GM23338 (cell line): ENCODE measurements at regions not wholly inside any gene's neighbourhood (a gene's known extent, or its start where the extent isn't known, plus 50 kb on each side); places are given as distances from the start of the nearest gene placed in this dataset.

Source experiments
- ATAC-seq: fragments of 200-7000 bp; cut with Tn5 transposase; 3 replicates; pipeline ENCODE4 v1.9.1; 2020
- DNase-seq: peaks from one replicate; pipeline ENCODE4 v3.0.0-alpha.2; 2015; ENCODE audit warnings: low spot score
- H2AFZ ChIP-seq: fragments of 200-600 bp; sonication (generic); 2 replicates; pipeline ENCODE4 v1.8.0; 2016; ENCODE audit warnings: antibody characterized with exemption, mild to moderate bottlenecking, moderate library complexity
- H3F3A ChIP-seq: fragments of 200-600 bp; sonication (generic); replicated peaks from 2 replicates; pipeline ENCODE4 v1.8.0; 2017; ENCODE audit warnings: antibody characterized with exemption, mixed run types, low read depth
- H3K27ac ChIP-seq: fragments of 200-600 bp; sonication (generic); 2 replicates; pipeline ENCODE4 v1.6.1; 2016; ENCODE audit warnings: low read depth
- H3K27me3 ChIP-seq: fragments of 200-600 bp; sonication (generic); 2 replicates; pipeline ENCODE4 v1.8.0; 2016; ENCODE audit warnings: mild to moderate bottlenecking, mixed run types, moderate library complexity; ENCODE audit not compliant: insufficient read depth
- H3K36me3 ChIP-seq: fragments of 200-600 bp; sonication (generic); 2 replicates; pipeline ENCODE4 v1.8.0; 2016; ENCODE audit warnings: mild to moderate bottlenecking; ENCODE audit not compliant: insufficient read depth
- H3K4me1 ChIP-seq: fragments of 200-600 bp; sonication (generic); 2 replicates; pipeline ENCODE4 v1.8.0; 2016; ENCODE audit warnings: mild to moderate bottlenecking, moderate library complexity; ENCODE audit not compliant: insufficient read depth
- H3K4me2 ChIP-seq: fragments of 200-600 bp; sonication (generic); 2 replicates; pipeline ENCODE4 v1.7.1; 2017; ENCODE audit warnings: mixed run types
- H3K4me3 ChIP-seq: fragments of 200-600 bp; sonication (generic); 2 replicates; pipeline ENCODE4 v1.6.1; 2016; ENCODE audit warnings: mixed run types
- H3K79me2 ChIP-seq: fragments of 200-600 bp; sonication (generic); replicated peaks from 2 replicates; pipeline ENCODE4 v1.8.0; 2017; ENCODE audit warnings: mild to moderate bottlenecking; ENCODE audit not compliant: insufficient read depth
- H3K9me2 ChIP-seq: fragments of 200-600 bp; sonication (generic); 2 replicates; pipeline ENCODE4 v1.8.0; 2017; ENCODE audit not compliant: insufficient read depth
- H4K20me1 ChIP-seq: fragments of 200-600 bp; sonication (generic); replicated peaks from 2 replicates; pipeline ENCODE4 v1.8.0; 2017; ENCODE audit warnings: mild to moderate bottlenecking; ENCODE audit not compliant: insufficient read depth
- H3K27ac Mint-ChIP-seq: 2 replicates; pipeline ENCODE4 v1.8.0; 2020; ENCODE audit warnings: inconsistent platforms, mild to moderate bottlenecking, moderate library complexity, mixed read lengths
- H3K27me3 Mint-ChIP-seq: 3 replicates; pipeline ENCODE4 v1.8.0; 2022; ENCODE audit warnings: low read depth, mild to moderate bottlenecking, moderate library complexity, mixed read lengths, inconsistent platforms; ENCODE audit not compliant: insufficient read depth, poor library complexity
- H3K36me3 Mint-ChIP-seq: 3 replicates; pipeline ENCODE4 v1.8.0; 2021; ENCODE audit warnings: low read depth, mild to moderate bottlenecking, inconsistent platforms, moderate library complexity, mixed read lengths
- H3K4me1 Mint-ChIP-seq: 3 replicates; pipeline ENCODE4 v1.8.0; 2020; ENCODE audit warnings: mild to moderate bottlenecking, inconsistent platforms, mixed read lengths
- H3K4me3 Mint-ChIP-seq: 3 replicates; pipeline ENCODE4 v1.8.0; 2021; ENCODE audit warnings: moderate library complexity, mild to moderate bottlenecking, inconsistent platforms, mixed read lengths
- H3K9me3 Mint-ChIP-seq: 3 replicates; pipeline ENCODE4 v1.8.0; 2020; ENCODE audit warnings: moderate library complexity, mild to moderate bottlenecking, inconsistent platforms, mixed read lengths
- CREB1 ChIP-seq: fragments of 250-450 bp; sonication (Bioruptor Pico); IDR thresholded peaks from 2 replicates; pipeline ENCODE4 v1.5.0; 2020; ENCODE audit warnings: low read depth, mild to moderate bottlenecking, moderate library complexity
- ETS1 ChIP-seq: IDR thresholded peaks from 2 replicates; pipeline ENCODE4 v1.6.1; 2016; ENCODE audit warnings: antibody characterized with exemption
- EZH2phosphoT487 ChIP-seq: fragments of 200-600 bp; sonication (generic); IDR thresholded peaks from one replicate; pipeline ENCODE4 v1.8.1; 2018; ENCODE audit warnings: antibody characterized with exemption; ENCODE audit not compliant: unreplicated experiment
- JUNB ChIP-seq: IDR thresholded peaks from one replicate; pipeline ENCODE4 v1.6.1; 2016; ENCODE audit warnings: antibody characterized with exemption; ENCODE audit not compliant: unreplicated experiment
- NANOG ChIP-seq: IDR thresholded peaks from 2 replicates; pipeline ENCODE4 v1.6.1; 2016; ENCODE audit warnings: antibody characterized with exemption, borderline replicate concordance
- POLR2AphosphoS5 ChIP-seq: IDR thresholded peaks from 2 replicates; pipeline ENCODE4 v1.6.1; 2016; ENCODE audit warnings: antibody characterized with exemption, low read depth
- REST ChIP-seq: IDR thresholded peaks from one replicate; pipeline ENCODE4 v1.6.1; 2018; ENCODE audit warnings: antibody characterized with exemption; ENCODE audit not compliant: unreplicated experiment
- STAT1 ChIP-seq: IDR thresholded peaks from one replicate; pipeline ENCODE4 v1.6.1; 2016; ENCODE audit warnings: antibody characterized with exemption; ENCODE audit not compliant: unreplicated experiment
- ZNF114 ChIP-seq: fragments of 250-450 bp; sonication (Bioruptor Pico); IDR thresholded peaks from 2 replicates; pipeline ENCODE4 v1.5.0; 2020; ENCODE audit warnings: mild to moderate bottlenecking, moderate library complexity
- ZNF331 ChIP-seq: fragments of 250-450 bp; sonication (Bioruptor Pico); IDR thresholded peaks from 2 replicates; pipeline ENCODE4 v1.5.0; 2020; ENCODE audit warnings: low read depth, mild to moderate bottlenecking, moderate library complexity
- ZNF462 ChIP-seq: fragments of 250-450 bp; sonication (Bioruptor Pico); IDR thresholded peaks from 2 replicates; pipeline ENCODE4 v1.5.0; 2020; ENCODE audit warnings: mild to moderate bottlenecking, moderate library complexity

GRCh38 chr14:76701436-76701835, 59.8 kb upstream of the VASH1 start (continued):
- no peak for TF ChIP-seq JUNB
- no peak for TF ChIP-seq ZNF331 (CRISPR knock-in tag)
- TF ChIP-seq POLR2AphosphoS5 = no peak
- TF ChIP-seq STAT1 = no peak
- TF ChIP-seq CREB1 (CRISPR knock-in tag) = no peak
- TF ChIP-seq REST = no peak
- no peak for TF ChIP-seq EZH2phosphoT487

- H3K4me1 ChIP-seq = no peaks in the 10 kb centered on the region
- H3K4me3 Mint-ChIP-seq = no peak overlapping the region
- no peaks in the 10 kb centered on the region for H3K36me3 Mint-ChIP-seq
- no peaks in the 10 kb centered on the region for H4K20me1 ChIP-seq
- DNase-seq (no peak), ATAC-seq (no peak)
- H2AFZ ChIP-seq = no peak overlapping the region
- no peaks in the 10 kb centered on the region for H3K36me3 ChIP-seq
- H3K79me2 ChIP-seq = no peaks in the 10 kb centered on the region
- no peaks in the 10 kb centered on the region for H3K4me1 Mint-ChIP-seq
- H3K4me2 ChIP-seq = no peak overlapping the region
- H3K9me2 ChIP-seq = no peaks in the 10 kb centered on the region
- H3K27me3 Mint-ChIP-seq = peaks cover 3% of the 10 kb centered on the region
- no peak overlapping the region for H3K4me3 ChIP-seq
- no peak overlapping the region for H3K27ac Mint-ChIP-seq
- no peak overlapping the region for H3K27ac ChIP-seq
- H3K27me3 ChIP-seq = no peaks in the 10 kb centered on the region
- no peaks in the 10 kb centered on the region for H3F3A ChIP-seq
- no peaks in the 10 kb centered on the region; the same call in 2 of the 3 replicates for H3K9me3 Mint-ChIP-seq
- no peak for TF ChIP-seq NANOG
- no peak for TF ChIP-seq ZNF462 (CRISPR knock-in tag)
- no peak for TF ChIP-seq ETS1
- TF ChIP-seq POLR2AphosphoS5 = no peak
- no peak for TF ChIP-seq ZNF114
- TF ChIP-seq REST = no peak
- no peak for TF ChIP-seq EZH2phosphoT487
- TF ChIP-seq JUNB = no peak
These were observed 59.3 kb upstream of the VASH1 start for GRCh38 chr14:76701981-76702380.
